GM21381 (cell line): ENCODE measurements at regions not wholly inside any gene's neighbourhood (a gene's known extent, or its start where the extent isn't known, plus 50 kb on each side); places are given as distances from the start of the nearest gene placed in this dataset.
"Not testable (repeated sequence)": the region's sequence is repeated elsewhere in the genome, so short reads cannot be mapped to it uniquely, and the experiment has no call there.

ENCODE experiments used
- ATAC-seq: cut with Tn5 transposase; IDR thresholded peaks from one replicate; pipeline ENCODE4 v1.9.1; 2021; ENCODE audit warnings: mild to moderate bottlenecking, moderate library complexity; ENCODE audit not compliant: unreplicated experiment

- ATAC-seq = no peak
These were observed 436.6 kb downstream of the MRPL39 start for GRCh38 chr21:25170681-25171080.

DNA sequence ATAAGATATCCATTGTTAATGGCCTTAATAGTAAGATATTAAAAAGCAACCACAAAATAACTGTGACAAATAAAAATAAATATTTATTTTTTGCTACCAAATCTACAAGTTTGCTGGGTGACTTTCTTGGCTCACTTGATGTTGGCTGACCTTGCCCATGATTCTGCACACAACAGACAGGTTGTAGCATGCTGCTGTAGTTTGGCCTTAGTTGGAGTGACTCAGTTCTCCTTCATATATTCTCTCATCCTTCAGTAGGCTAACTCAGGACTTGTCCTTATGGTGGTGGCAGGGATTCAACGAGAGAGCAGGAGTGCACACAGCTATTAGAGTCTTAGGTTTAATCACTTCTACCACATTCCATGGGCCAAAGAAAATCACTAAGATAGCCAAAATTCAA lies 437.9 kb downstream of the MRPL39 start:
- ATAC-seq = no peak

- ATAC-seq = not testable (repeated sequence)
These were observed 440.4 kb downstream of the MRPL39 start for GRCh38 chr21:25166904-25167303.

DNA sequence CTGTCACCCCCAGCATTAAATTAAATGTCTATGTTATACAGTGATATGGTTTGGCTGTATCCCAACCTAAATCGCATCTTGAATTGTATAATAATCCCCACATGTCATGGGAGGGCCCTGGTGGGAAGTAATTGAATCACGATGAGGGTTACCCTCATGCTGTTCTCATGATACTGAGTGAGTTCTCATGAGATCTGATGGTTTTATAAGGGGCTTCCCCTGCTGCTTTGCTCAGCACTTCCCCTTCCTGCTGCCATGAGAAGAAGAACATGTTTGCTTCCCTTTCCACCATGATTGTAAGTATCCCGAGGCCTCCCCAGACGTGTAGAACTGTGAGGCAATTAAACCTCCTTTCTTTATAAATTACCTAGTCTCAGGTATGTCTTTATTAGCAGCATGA lies 445.7 kb downstream of the MRPL39 start:
- no peak for ATAC-seq

GRCh38 chr21:25155020-25155419 lies 452.3 kb downstream of the MRPL39 start:
- ATAC-seq = not testable (repeated sequence)

- no peak for ATAC-seq
These were observed 458.3 kb downstream of the MRPL39 start for GRCh38 chr21:25149022-25149421.

- ATAC-seq = no peak
These were observed 467.9 kb downstream of the MRPL39 start for GRCh38 chr21:25139414-25139813.

GRCh38 chr21:25133939-25134338 lies 473.3 kb downstream of the MRPL39 start:
- no peak for ATAC-seq

DNA sequence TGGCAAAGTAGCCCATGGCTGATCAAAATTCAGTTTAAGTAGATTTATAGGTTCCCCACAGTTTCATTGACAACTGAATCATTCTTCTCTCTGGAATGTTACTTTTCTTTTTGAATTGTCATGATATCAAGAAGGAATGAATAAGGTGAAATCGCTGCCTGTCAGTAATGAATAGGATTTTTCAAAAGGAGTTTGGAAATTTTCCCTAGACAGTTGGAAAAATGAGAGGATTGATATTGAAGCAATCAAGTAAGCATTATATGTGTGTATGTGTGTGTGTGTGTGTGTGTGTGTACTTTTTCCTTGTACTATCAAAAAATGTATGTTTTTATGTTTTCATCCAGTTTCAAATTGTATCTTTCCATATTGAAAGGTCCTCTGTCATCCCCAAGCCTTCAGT lies 479.5 kb downstream of the MRPL39 start:
- ATAC-seq = no peak

DNA sequence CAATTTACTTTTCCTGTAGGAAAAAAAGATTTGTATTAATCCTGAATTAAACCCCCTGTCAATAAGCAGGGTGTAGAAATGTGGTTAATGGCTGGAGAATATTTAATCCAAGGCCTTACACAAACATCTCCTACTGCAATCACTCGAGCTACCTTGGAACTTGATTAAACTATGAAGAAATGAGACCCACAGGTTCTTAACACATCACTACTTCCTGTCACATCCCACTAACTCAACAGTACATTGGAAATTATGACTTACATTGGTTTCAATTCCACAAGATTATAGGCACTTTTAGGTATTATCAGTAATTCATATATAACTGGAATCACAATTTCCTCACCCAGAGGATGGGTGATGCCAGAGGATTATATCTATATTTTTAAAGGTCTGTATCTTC lies 480.3 kb downstream of the MRPL39 start:
- ATAC-seq = no peak

DNA sequence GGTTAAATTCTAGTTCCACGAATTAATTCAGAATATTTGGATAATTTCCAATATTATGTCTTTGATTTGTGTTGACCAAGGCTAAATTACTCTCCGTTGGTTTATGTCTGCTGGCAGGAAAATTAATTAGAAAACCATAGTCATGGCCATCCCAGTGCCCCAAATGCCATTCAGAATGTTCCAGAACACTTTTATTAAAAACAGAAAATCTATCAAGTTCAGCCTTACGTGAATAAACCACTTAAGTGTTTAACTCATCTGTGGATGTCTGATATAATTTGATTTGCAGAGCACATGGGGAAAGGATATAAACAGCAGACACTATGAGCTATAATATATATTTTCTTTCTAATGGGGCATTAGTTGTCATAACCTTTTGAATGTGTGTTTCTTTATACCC lies 480.7 kb downstream of the MRPL39 start:
- no peak for ATAC-seq

- no peak for ATAC-seq
These were observed 488.6 kb downstream of the MRPL39 start for GRCh38 chr21:25118648-25119047.

DNA sequence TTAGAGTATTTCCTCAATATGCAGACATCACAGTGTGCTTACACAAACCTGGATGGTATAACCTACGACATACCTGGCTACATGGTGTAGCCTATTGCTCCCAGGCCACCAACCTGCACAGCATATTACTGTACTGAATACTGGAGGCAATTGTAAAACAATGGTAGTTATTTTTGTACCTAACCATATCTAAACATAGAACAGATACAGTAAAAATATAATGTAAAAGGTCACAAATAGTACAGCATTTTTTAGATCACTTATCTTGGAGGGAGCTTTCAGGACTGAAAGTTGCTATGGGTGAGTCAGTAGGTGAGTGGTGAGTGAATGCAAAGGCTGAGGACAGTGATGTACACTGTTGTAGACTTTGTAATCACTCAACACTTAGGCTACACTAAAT lies 492.3 kb downstream of the MRPL39 start:
- ATAC-seq = peak; percentile 77

- no peak for ATAC-seq
These were observed 499.6 kb downstream of the MRPL39 start for GRCh38 chr21:25107708-25108107.

GRCh38 chr21:25103500-25104207 lies 503.6 kb downstream of the MRPL39 start:
- ATAC-seq = no peak

GRCh38 chr21:25097648-25098047 lies 509.6 kb downstream of the MRPL39 start:
- no peak for ATAC-seq

- ATAC-seq = no peak
These were observed 512.6 kb downstream of the MRPL39 start for GRCh38 chr21:25094695-25095094.

- no peak for ATAC-seq
These were observed 514.8 kb downstream of the MRPL39 start for GRCh38 chr21:25092441-25093011.

GRCh38 chr21:25081096-25081495 lies 526.2 kb downstream of the MRPL39 start:
- ATAC-seq = no peak

DNA sequence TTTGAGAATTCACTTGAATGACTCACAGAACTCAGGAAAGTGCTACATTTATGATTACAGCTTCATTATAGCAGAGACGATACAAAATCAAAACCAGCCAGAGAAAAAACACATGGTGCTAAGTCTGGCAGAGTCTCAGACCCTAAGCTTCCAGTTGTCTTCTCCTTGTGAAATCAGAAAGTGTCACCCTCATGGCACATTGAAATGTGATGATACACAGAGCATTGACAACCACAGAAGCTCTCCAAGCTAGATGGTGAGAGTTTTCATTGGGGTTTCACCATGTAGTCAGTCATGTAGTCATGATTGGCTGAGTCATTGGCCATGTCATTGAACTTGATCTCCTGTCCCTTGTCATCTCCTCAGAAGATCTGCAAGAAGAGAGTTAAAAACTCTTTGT lies 526.6 kb downstream of the MRPL39 start:
- no peak for ATAC-seq

- no peak for ATAC-seq
These were observed 527.1 kb downstream of the MRPL39 start for GRCh38 chr21:25080141-25080540.

GRCh38 chr21:25079053-25079452 lies 528.2 kb downstream of the MRPL39 start:
- no peak for ATAC-seq

DNA sequence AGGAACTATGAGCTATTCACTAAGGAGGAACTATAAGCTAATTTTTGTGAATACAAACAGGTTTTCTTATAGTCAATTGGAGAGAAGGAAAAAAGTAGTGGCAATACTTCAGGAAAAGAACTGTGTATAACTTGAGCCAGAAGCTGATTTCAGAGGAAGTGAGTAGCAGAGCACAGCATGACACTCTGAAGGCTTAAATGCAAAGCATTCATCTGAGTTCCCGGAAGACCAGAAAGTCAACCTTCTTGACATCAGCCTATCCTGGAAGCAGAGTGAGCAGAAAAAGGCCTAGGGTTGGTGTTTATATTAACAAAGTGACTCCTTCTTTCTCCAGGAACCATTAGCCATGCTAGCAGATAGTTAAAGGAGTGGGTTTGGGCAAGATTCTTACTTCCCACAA lies 545.2 kb downstream of the MRPL39 start:
- ATAC-seq = peak; percentile 68
